GM18498 (cell line): ENCODE measurements at regions not wholly inside any gene's neighbourhood (a gene's known extent, or its start where the extent isn't known, plus 50 kb on each side); places are given as distances from the start of the nearest gene placed in this dataset.

Experiments used
- ATAC-seq: cut with Tn5 transposase; IDR thresholded peaks from one replicate; pipeline ENCODE4 v1.9.1; 2021; ENCODE audit warnings: mild to moderate bottlenecking, moderate library complexity; ENCODE audit not compliant: unreplicated experiment

- no peak for ATAC-seq
Measured at GRCh38 chr20:52921340-52921739, 50.8 kb upstream of the TSHZ2 start.

GRCh38 chr20:52918311-52918710, 53.8 kb upstream of the TSHZ2 start:
- no peak for ATAC-seq

GRCh38 chr20:52915564-52915963, 56.6 kb upstream of the TSHZ2 start:
- no peak for ATAC-seq

GRCh38 chr20:52914870-52915269, 57.3 kb upstream of the TSHZ2 start:
- no peak for ATAC-seq

- no peak for ATAC-seq
Measured at GRCh38 chr20:52913650-52914387, 58.3 kb upstream of the TSHZ2 start.

- ATAC-seq, result no peak
Measured at GRCh38 chr20:52905241-52905994, 66.7 kb upstream of the TSHZ2 start.

GRCh38 chr20:52904837-52905236, 67.3 kb upstream of the TSHZ2 start:
- no peak for ATAC-seq

GRCh38 chr20:52899041-52899608, 73.0 kb upstream of the TSHZ2 start:
- ATAC-seq, result no peak

- ATAC-seq, result no peak
Measured at GRCh38 chr20:52896348-52896747, 75.8 kb upstream of the TSHZ2 start.

GRCh38 chr20:52895701-52896100, 76.5 kb upstream of the TSHZ2 start:
- no peak for ATAC-seq

GRCh38 chr20:52895235-52895634, 76.9 kb upstream of the TSHZ2 start:
- ATAC-seq, result no peak

- no peak for ATAC-seq
Measured at GRCh38 chr20:52893498-52893897, 78.7 kb upstream of the TSHZ2 start.

GRCh38 chr20:52892023-52892422, 80.1 kb upstream of the TSHZ2 start:
- no peak for ATAC-seq

GRCh38 chr20:52890130-52890529, 82.0 kb upstream of the TSHZ2 start:
- ATAC-seq, result no peak

GRCh38 chr20:52889225-52889624, 82.9 kb upstream of the TSHZ2 start:
- ATAC-seq, result no peak

- ATAC-seq, result no peak
Measured at GRCh38 chr20:52888096-52888495, 84.1 kb upstream of the TSHZ2 start.

GRCh38 chr20:52880997-52881396, 91.2 kb upstream of the TSHZ2 start:
- ATAC-seq, result no peak

GRCh38 chr20:52880259-52880658, 91.9 kb upstream of the TSHZ2 start:
- no peak for ATAC-seq

GRCh38 chr20:52874241-52874640, 97.9 kb upstream of the TSHZ2 start:
- ATAC-seq, result no peak

- no peak for ATAC-seq
Measured at GRCh38 chr20:52869698-52870501, 102.3 kb upstream of the TSHZ2 start.

- ATAC-seq, result no peak
Measured at GRCh38 chr20:52869276-52869675, 102.9 kb upstream of the TSHZ2 start.
